GM12878 (cell line): ENCODE measurements at regions not wholly inside any gene's neighbourhood (a gene's known extent, or its start where the extent isn't known, plus 50 kb on each side); places are given as distances from the start of the nearest gene placed in this dataset.

ENCODE experiments used
- ATAC-seq: fragments of 200-7000 bp; cut with Tn5 transposase; 3 replicates; pipeline ENCODE4 v1.9.1; 2020; ENCODE audit warnings: mild to moderate bottlenecking, moderate library complexity
- BruUV-seq: library from RNA; stranded (reverse); fragments of 400-500 nt; replicated peaks from 2 replicates; lab custom pipeline; 2021; lab: Mats Ljungman, UMichigan
- CTCF ChIA-PET: fragments of 300-600 bp; sonication (Branson Sonifier 250); formaldehyde crosslinking; extraction: SDS; loops from one replicate; lab custom pipeline; 2021; ENCODE audit warnings: inconsistent platforms; lab: Yijun Ruan, JAX
- POLR2A ChIA-PET: fragments of 350-600 bp; formaldehyde crosslinking; extraction: SDS; loops from one replicate; lab custom pipeline; 2021; ENCODE audit warnings: inconsistent platforms; lab: Charles Lee
- RAD21 ChIA-PET: fragments of 300-600 bp; sonication (Branson Sonifier 250); formaldehyde crosslinking; loops from one replicate; lab custom pipeline; 2023; ENCODE audit warnings: antibody characterized with exemption; ENCODE audit not compliant: unreplicated experiment; lab: Charles Lee
- SMC1A ChIA-PET: fragments of 300-600 bp; sonication (Branson Sonifier 250); formaldehyde crosslinking; loops from one replicate; lab custom pipeline; 2023; ENCODE audit not compliant: unreplicated experiment, uncharacterized antibody; lab: Charles Lee
- DNase-seq: peaks from one replicate; pipeline ENCODE4 v3.0.0-alpha.2; 2011; ENCODE audit warnings: low read depth, low spot score
- FAIRE-seq: peaks from 3 replicates; lab custom pipeline; 2011; peaks lifted over from hg19 to GRCh38; lab: Jason Lieb, UNC
- H2AFZ ChIP-seq: 2 replicates; pipeline ENCODE4 v1.6.0; 2011; ENCODE audit warnings: low read depth, low read length, control low read depth; ENCODE audit not compliant: control insufficient read depth
- H3K27ac ChIP-seq: 2 replicates; pipeline ENCODE4 v1.5.1; 2011; ENCODE audit warnings: control low read depth; ENCODE audit not compliant: control insufficient read depth, insufficient read depth
- H3K27me3 ChIP-seq, 2 experiments: replicated peaks in 1 of 2; 2 replicates each; pipeline versions ENCODE4 v1.6.0 to v1.6.1; 2011; ENCODE audit warnings: low read length in 1 of 2; ENCODE audit not compliant: control insufficient read depth in 2 of 2, insufficient read depth in 2 of 2
- H3K36me3 ChIP-seq, 2 experiments: 2 replicates each; pipeline ENCODE4 v1.5.1; 2011; ENCODE audit warnings: low read length in 1 of 2; ENCODE audit not compliant: control insufficient read depth in 2 of 2, insufficient read depth in 2 of 2
- H3K4me1 ChIP-seq: 2 replicates; pipeline ENCODE4 v1.6.1; 2011; ENCODE audit warnings: mild to moderate bottlenecking, low read length, moderate library complexity, mixed read lengths; ENCODE audit not compliant: control insufficient read depth, insufficient read depth
- H3K4me2 ChIP-seq: 2 replicates; pipeline ENCODE4 v1.6.0; 2011; ENCODE audit warnings: control low read depth; ENCODE audit not compliant: control insufficient read depth, insufficient read depth
- H3K4me3 ChIP-seq: fragments of 200-600 bp; sonication (generic); 2 replicates; pipeline ENCODE4 v1.5.1; 2016
- H3K79me2 ChIP-seq: 2 replicates; pipeline ENCODE4 v1.6.0; 2011; ENCODE audit warnings: low read length; ENCODE audit not compliant: control insufficient read depth, insufficient read depth
- H3K9ac ChIP-seq: 2 replicates; pipeline ENCODE4 v1.8.0; 2011; ENCODE audit warnings: low read length, control low read depth, mixed read lengths; ENCODE audit not compliant: control insufficient read depth, insufficient read depth
- H3K9me3 ChIP-seq: replicated peaks from 3 replicates; pipeline ENCODE4 v1.5.1; 2011; ENCODE audit warnings: mild to moderate bottlenecking, low read length; ENCODE audit not compliant: control insufficient read depth, insufficient read depth
- H4K20me1 ChIP-seq: 2 replicates; pipeline ENCODE4 v1.6.0; 2011; ENCODE audit not compliant: control insufficient read depth, insufficient read depth
- ATF2 ChIP-seq: IDR thresholded peaks from 2 replicates; pipeline ENCODE4 v1.6.1; 2012; ENCODE audit warnings: low read length, inconsistent platforms
- ATF3 ChIP-seq: IDR thresholded peaks from 2 replicates; pipeline ENCODE4 v1.6.1; 2011; ENCODE audit warnings: low read depth, mild to moderate bottlenecking, low read length, moderate library complexity, borderline replicate concordance; ENCODE audit errors: extremely low read depth
- BCL11A ChIP-seq: IDR thresholded peaks from 2 replicates; pipeline ENCODE4 v1.6.1; 2011; ENCODE audit warnings: low read depth, low read length
- BCLAF1 ChIP-seq: fragments of 450-650 bp; IDR thresholded peaks from 2 replicates; pipeline ENCODE4 v1.6.1; 2017; ENCODE audit warnings: antibody characterized with exemption, mild to moderate bottlenecking, moderate library complexity
- DPF2 ChIP-seq: fragments of 450-650 bp; IDR thresholded peaks from 2 replicates; pipeline ENCODE4 v1.6.1; 2017; ENCODE audit warnings: mild to moderate bottlenecking
- GABPA ChIP-seq: IDR thresholded peaks from 2 replicates; pipeline ENCODE4 v1.6.1; 2014; ENCODE audit warnings: antibody characterized with exemption, low read depth, mild to moderate bottlenecking, inconsistent platforms
- LARP7 ChIP-seq: fragments of 450-650 bp; IDR thresholded peaks from 2 replicates; pipeline ENCODE4 v1.6.1; 2017; ENCODE audit warnings: mild to moderate bottlenecking
- MAX ChIP-seq: IDR thresholded peaks from 2 replicates; pipeline ENCODE4 v1.6.1; 2012; ENCODE audit warnings: low read depth, low read length, improper control_type of control experiment
- NKRF ChIP-seq: fragments of 450-650 bp; conservative IDR thresholded peaks from 2 replicates; pipeline ENCODE4 v1.6.1; 2017; ENCODE audit warnings: mild to moderate bottlenecking, moderate library complexity
- NRF1 ChIP-seq: conservative IDR thresholded peaks from 2 replicates; pipeline ENCODE4 v1.6.1; 2011; ENCODE audit warnings: mild to moderate bottlenecking, low read depth, low read length, improper control_type of control experiment
- SP1 ChIP-seq: IDR thresholded peaks from one replicate; pipeline ENCODE4 v1.6.1; 2011; ENCODE audit warnings: low read depth, low read length
- STAT3 ChIP-seq: IDR thresholded peaks from 2 replicates; pipeline ENCODE4 v1.6.1; 2011; ENCODE audit warnings: low read depth, low read length, improper control_type of control experiment
- USF1 ChIP-seq: IDR thresholded peaks from 2 replicates; pipeline ENCODE4 v1.6.1; 2011; ENCODE audit warnings: borderline replicate concordance, low read depth, mild to moderate bottlenecking, moderate library complexity, mixed read lengths, low read length; ENCODE audit not compliant: insufficient read depth; ENCODE audit errors: extremely low read length
- YY1 ChIP-seq: IDR thresholded peaks from 2 replicates; pipeline ENCODE4 v1.6.1; 2011; ENCODE audit warnings: low read depth, mild to moderate bottlenecking, low read length
- ZSCAN29 ChIP-seq: fragments of 450-650 bp; IDR thresholded peaks from 2 replicates; pipeline ENCODE4 v1.6.1; 2017; ENCODE audit warnings: mild to moderate bottlenecking, moderate library complexity
- WGBS: methylation state at CpG from one replicate; pipeline ENCODE4 v1.1.6; 2016; ENCODE audit warnings: low lambda C conversion rate; ENCODE audit not compliant: insufficient replicate concordance, insufficient coverage; ENCODE audit errors: missing lambda C conversion rate; 5-methylcytosine and 5-hydroxymethylcytosine counted together
- in situ Hi-C: fragments of 300-500 bp; cut with MboI; formaldehyde crosslinking; loops from 9 replicates; pipeline ENCODE4 v1.14.3; 2018; ENCODE audit warnings: mixed read lengths
- intact Hi-C: fragments of 100-400 bp; cut with micrococcal nuclease; formaldehyde crosslinking; loops from one replicate; pipeline ENCODE4 v1.14.2; 2022; ENCODE audit not compliant: unreplicated experiment

- TF ChIP-seq BCLAF1 (no peak), LARP7 (no peak), NRF1 (no peak), GABPA (no peak)
Observed at GRCh38 chr4:35250761-35251160, 993.6 kb downstream of the ARAP2 start (continued).

- CTCF ChIA-PET: no interaction called here
- DNase-seq (no peak), ATAC-seq (no peak), FAIRE-seq (no peak)
- POLR2A ChIA-PET: no interaction called here
- Histone ChIP-seq H3K27ac (no peak overlapping the region), H2AFZ (no peak overlapping the region), H3K4me1 (no peaks in the 10 kb centered on the region), H3K27me3 (no peaks in the 10 kb centered on the region), H4K20me1 (no peaks in the 10 kb centered on the region), H3K9ac (no peak overlapping the region), H3K36me3 (no peaks in the 10 kb centered on the region), H3K79me2 (no peaks in the 10 kb centered on the region), H3K4me2 (no peak overlapping the region), H3K4me3 (no peak overlapping the region), H3K9me3 (no peaks in the 10 kb centered on the region)
- in situ Hi-C loops (no loop called here), intact Hi-C loops (no loop called here)
- 52% methylated on average over 1 of the region's 1 CpG for WGBS
- no TSS peak for BruUV-seq
- RAD21 ChIA-PET: no interaction called here
- SMC1A ChIA-PET: interaction anchor here (1.1 kb wide), 1 partner anchor 12 kb away, joined by 3 read pairs; no protein-coding TSS in a partner anchor
- no peak for TF ChIP-seq ZSCAN29
- no peak for TF ChIP-seq STAT3
- TF ChIP-seq YY1: no peak
- TF ChIP-seq DPF2: no peak
- TF ChIP-seq ATF2: no peak
- no peak for TF ChIP-seq MAX
- TF ChIP-seq NKRF: no peak
- no peak for TF ChIP-seq ATF3
- no peak for TF ChIP-seq SP1
- TF ChIP-seq BCL11A: no peak
- no peak for TF ChIP-seq USF1
Observed at GRCh38 chr4:35252071-35252470, 992.2 kb downstream of the ARAP2 start.
